Osteoblast (primary cell): ENCODE measurements at regions not wholly inside any gene's neighbourhood (a gene's known extent, or its start where the extent isn't known, plus 50 kb on each side); places are given as distances from the start of the nearest gene placed in this dataset.

Experiments used
- DNase-seq: peaks from one replicate; pipeline ENCODE4 v3.0.0; 2011; ENCODE audit warnings: low spot score, mixed read lengths; ENCODE audit not compliant: insufficient read length; ENCODE audit errors: missing footprints
- H2AFZ ChIP-seq: 2 replicates; pipeline ENCODE4 v1.6.0; 2011; ENCODE audit warnings: mild to moderate bottlenecking, low read length
- H3K27ac ChIP-seq: 2 replicates; pipeline ENCODE4 v1.5.1; 2011; ENCODE audit warnings: mild to moderate bottlenecking, low read depth, low read length, moderate library complexity
- H3K27me3 ChIP-seq: 2 replicates; pipeline ENCODE4 v1.6.0; 2012; ENCODE audit warnings: mild to moderate bottlenecking, control low read depth, inconsistent platforms, low read length, moderate library complexity; ENCODE audit not compliant: insufficient read depth
- H3K36me3 ChIP-seq: 2 replicates; pipeline ENCODE4 v1.5.1; 2011; ENCODE audit warnings: mild to moderate bottlenecking, low read length, control low read depth, moderate library complexity; ENCODE audit not compliant: insufficient read depth
- H3K4me1 ChIP-seq: 2 replicates; pipeline ENCODE4 v1.5.1; 2011; ENCODE audit warnings: mild to moderate bottlenecking, low read length, control low read depth, moderate library complexity; ENCODE audit not compliant: insufficient read depth
- H3K4me2 ChIP-seq: 2 replicates; pipeline ENCODE4 v1.6.0; 2011; ENCODE audit warnings: mild to moderate bottlenecking, low read length; ENCODE audit not compliant: insufficient read depth
- H3K4me3 ChIP-seq: fragments of 200-600 bp; sonication (generic); 3 replicates; pipeline ENCODE4 v1.5.1; 2012; ENCODE audit warnings: mild to moderate bottlenecking, low read length, inconsistent platforms; ENCODE audit not compliant: insufficient read depth
- H3K79me2 ChIP-seq: 2 replicates; pipeline ENCODE4 v1.6.0; 2012; ENCODE audit warnings: mild to moderate bottlenecking, low read length, control low read depth, inconsistent platforms; ENCODE audit not compliant: insufficient read depth
- H3K9me3 ChIP-seq: 2 replicates; pipeline ENCODE4 v1.5.1; 2011; ENCODE audit warnings: low read depth, low read length, control low read depth
- H4K20me1 ChIP-seq: 2 replicates; pipeline ENCODE4 v1.6.0; 2012; ENCODE audit warnings: mild to moderate bottlenecking, low read length, control low read depth; ENCODE audit not compliant: insufficient read depth
- TF ChIP-seq, protein P1 (sequence below): IDR thresholded peaks from 2 replicates; pipeline ENCODE4 v1.5.1; 2011; ENCODE audit warnings: mild to moderate bottlenecking, low read depth, low read length, moderate library complexity; ENCODE audit errors: extremely low read depth

DNA sequence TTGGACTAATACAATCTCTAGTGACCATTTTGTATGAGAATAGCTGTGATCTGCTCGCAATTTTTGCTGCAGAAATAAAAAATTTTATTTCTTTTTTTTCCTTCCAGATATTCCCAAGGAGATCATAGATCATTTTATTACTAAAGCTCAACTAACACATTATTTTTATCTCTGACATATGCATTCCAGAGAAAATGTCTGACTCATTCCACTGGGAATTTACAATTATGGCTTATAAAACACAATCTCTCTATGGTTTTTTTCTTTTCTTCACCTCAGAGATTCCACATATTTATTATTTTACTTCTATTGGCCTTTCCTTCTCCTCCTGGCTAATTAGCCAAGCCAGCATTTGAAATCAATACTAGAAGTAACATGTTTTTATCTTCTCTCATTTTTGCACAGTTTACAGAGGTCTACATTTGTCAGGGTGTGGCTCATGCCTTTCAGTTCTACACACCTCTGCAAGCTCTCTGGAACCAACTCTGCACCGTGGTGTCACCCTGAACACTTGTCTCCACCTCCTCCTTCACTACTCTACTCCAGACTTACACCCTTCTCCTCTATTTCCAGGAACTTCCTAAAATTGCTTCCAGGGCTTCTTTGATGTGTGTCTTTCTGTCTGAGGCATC lies 59.8 kb upstream of the GPM6A start:
- Histone ChIP-seq H3K4me2 (no peak overlapping the region), H4K20me1 (no peaks in the 10 kb centered on the region), H3K4me3 (no peak overlapping the region), H3K36me3 (no peaks in the 10 kb centered on the region), H2AFZ (no peak overlapping the region), H3K27me3 (no peaks in the 10 kb centered on the region), H3K27ac (no peak overlapping the region), H3K9me3 (no peaks in the 10 kb centered on the region), H3K4me1 (no peaks in the 10 kb centered on the region), H3K79me2 (no peaks in the 10 kb centered on the region)
- TF ChIP-seq, protein P1, sequence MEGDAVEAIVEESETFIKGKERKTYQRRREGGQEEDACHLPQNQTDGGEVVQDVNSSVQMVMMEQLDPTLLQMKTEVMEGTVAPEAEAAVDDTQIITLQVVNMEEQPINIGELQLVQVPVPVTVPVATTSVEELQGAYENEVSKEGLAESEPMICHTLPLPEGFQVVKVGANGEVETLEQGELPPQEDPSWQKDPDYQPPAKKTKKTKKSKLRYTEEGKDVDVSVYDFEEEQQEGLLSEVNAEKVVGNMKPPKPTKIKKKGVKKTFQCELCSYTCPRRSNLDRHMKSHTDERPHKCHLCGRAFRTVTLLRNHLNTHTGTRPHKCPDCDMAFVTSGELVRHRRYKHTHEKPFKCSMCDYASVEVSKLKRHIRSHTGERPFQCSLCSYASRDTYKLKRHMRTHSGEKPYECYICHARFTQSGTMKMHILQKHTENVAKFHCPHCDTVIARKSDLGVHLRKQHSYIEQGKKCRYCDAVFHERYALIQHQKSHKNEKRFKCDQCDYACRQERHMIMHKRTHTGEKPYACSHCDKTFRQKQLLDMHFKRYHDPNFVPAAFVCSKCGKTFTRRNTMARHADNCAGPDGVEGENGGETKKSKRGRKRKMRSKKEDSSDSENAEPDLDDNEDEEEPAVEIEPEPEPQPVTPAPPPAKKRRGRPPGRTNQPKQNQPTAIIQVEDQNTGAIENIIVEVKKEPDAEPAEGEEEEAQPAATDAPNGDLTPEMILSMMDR = no peak
- DNase-seq = no peak

DNA sequence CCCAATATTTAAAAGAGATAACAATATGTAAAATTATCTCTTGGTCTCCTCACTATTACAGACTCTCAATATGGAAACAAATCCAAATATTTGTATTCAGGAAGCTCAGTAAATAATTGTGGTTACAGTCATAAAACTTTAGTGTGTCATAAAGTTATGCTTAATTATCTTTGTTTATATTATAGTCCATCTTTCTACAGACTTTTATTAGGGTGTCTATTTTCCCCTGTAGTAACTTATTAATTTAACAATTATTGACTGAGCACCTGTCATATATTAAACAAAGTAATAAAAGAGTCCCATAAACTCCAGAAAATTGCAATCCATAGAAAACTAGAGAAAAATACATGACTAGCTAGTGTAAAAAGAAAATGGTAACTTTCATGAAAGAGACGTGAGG lies 61.6 kb upstream of the GPM6A start:
- TF ChIP-seq, protein P1 = no peak

DNA sequence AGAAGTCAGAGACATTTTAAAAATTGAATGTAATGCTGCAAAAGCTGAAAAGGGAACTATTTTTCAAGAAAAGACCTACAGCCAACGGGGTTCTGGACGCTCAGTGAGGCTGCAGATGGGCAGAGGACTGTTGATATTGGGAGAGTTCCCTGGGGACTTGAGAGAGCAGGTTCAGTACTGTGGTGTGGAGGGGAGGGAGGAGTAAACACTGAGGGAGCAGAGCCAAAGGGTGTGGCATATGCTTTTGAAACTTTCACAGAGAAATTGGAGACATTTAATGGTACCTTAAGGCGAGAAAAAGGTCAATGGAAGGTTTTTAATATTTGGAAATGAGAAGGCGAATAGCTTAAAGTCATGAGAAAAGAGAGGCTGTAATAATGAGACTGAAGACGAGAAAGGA lies 62.2 kb upstream of the GPM6A start:
- Histone ChIP-seq H3K27me3 (no peaks in the 10 kb centered on the region), H3K27ac (no peak overlapping the region), H3K9me3 (no peaks in the 10 kb centered on the region), H3K4me2 (no peak overlapping the region), H3K4me3 (no peak overlapping the region), H2AFZ (no peak overlapping the region), H3K36me3 (no peaks in the 10 kb centered on the region), H3K79me2 (no peaks in the 10 kb centered on the region), H3K4me1 (no peaks in the 10 kb centered on the region), H4K20me1 (no peaks in the 10 kb centered on the region)
- TF ChIP-seq, protein P1 = no peak
- DNase-seq = no peak

More for the DNA sequence above, 61.6 kb upstream of the GPM6A start:
- H3K79me2 ChIP-seq = no peaks in the 10 kb centered on the region
- H2AFZ ChIP-seq = no peak overlapping the region
- no peaks in the 10 kb centered on the region for H3K36me3 ChIP-seq
- H3K4me3 ChIP-seq = no peak overlapping the region
- no peaks in the 10 kb centered on the region for H3K27me3 ChIP-seq
- no peak for DNase-seq
- H3K4me2 ChIP-seq = no peak overlapping the region
- H3K4me1 ChIP-seq = no peaks in the 10 kb centered on the region
- no peaks in the 10 kb centered on the region for H4K20me1 ChIP-seq
- no peak overlapping the region for H3K27ac ChIP-seq
- H3K9me3 ChIP-seq = no peaks in the 10 kb centered on the region

DNA sequence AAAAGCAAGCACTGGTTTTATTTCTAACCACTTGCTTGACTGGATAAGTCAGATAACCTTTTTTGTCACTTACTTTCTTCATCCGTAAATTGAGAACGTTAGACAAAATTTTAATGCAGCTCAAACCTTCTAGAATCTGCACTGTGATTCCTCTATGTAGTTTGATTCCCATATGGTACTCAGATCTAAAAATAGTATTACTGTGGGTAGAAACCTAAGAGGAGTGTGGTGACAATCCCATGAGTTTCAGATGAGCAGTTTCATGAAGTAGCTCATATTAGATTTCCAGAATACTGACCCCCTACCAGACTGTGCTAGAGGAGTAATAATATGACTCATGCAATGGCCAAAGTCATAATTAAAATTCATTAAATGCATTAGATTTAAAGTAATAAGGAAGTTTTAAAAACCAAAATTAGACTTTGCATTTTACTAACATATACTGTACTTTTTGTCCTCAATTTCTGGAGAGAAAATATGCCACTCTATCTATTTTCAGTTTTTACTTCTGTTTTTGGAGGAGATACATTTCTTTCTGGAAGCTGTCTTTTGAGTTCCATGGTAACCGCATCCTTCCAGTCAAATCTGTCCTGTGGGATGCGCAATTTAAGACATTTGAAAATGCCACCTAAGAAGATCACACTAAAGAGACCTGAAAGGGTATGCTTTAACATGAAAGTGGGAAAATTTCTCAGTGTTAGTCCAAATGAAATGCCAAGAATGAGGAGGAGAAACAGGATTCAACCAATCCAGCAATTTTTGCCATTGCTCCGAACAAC lies 64.1 kb upstream of the GPM6A start:
- H3K9me3 ChIP-seq = no peaks in the 10 kb centered on the region
- no peaks in the 10 kb centered on the region for H3K27me3 ChIP-seq
- H3K27ac ChIP-seq = no peak overlapping the region
- H4K20me1 ChIP-seq = no peaks in the 10 kb centered on the region
- DNase-seq = no peak
- no peak overlapping the region for H3K4me2 ChIP-seq
- no peaks in the 10 kb centered on the region for H3K4me1 ChIP-seq
- no peak overlapping the region for H2AFZ ChIP-seq
- H3K36me3 ChIP-seq = no peaks in the 10 kb centered on the region
- H3K4me3 ChIP-seq = no peak overlapping the region
- H3K79me2 ChIP-seq = no peaks in the 10 kb centered on the region
- TF ChIP-seq, protein P1 = no peak
